GM12878 (cell line): ENCODE measurements at regions not wholly inside any gene's neighbourhood (a gene's known extent, or its start where the extent isn't known, plus 50 kb on each side); places are given as distances from the start of the nearest gene placed in this dataset.

ENCODE experiments used
- ATAC-seq: fragments of 200-7000 bp; cut with Tn5 transposase; 3 replicates; pipeline ENCODE4 v1.9.1; 2020; ENCODE audit warnings: mild to moderate bottlenecking, moderate library complexity
- BruUV-seq: library from RNA; stranded (reverse); fragments of 400-500 nt; replicated peaks from 2 replicates; lab custom pipeline; 2021; lab: Mats Ljungman, UMichigan
- CTCF ChIA-PET: fragments of 300-600 bp; sonication (Branson Sonifier 250); formaldehyde crosslinking; extraction: SDS; loops from one replicate; lab custom pipeline; 2021; ENCODE audit warnings: inconsistent platforms; lab: Yijun Ruan, JAX
- POLR2A ChIA-PET: fragments of 350-600 bp; formaldehyde crosslinking; extraction: SDS; loops from one replicate; lab custom pipeline; 2021; ENCODE audit warnings: inconsistent platforms; lab: Charles Lee
- RAD21 ChIA-PET: fragments of 300-600 bp; sonication (Branson Sonifier 250); formaldehyde crosslinking; loops from one replicate; lab custom pipeline; 2023; ENCODE audit warnings: antibody characterized with exemption; ENCODE audit not compliant: unreplicated experiment; lab: Charles Lee
- SMC1A ChIA-PET: fragments of 300-600 bp; sonication (Branson Sonifier 250); formaldehyde crosslinking; loops from one replicate; lab custom pipeline; 2023; ENCODE audit not compliant: unreplicated experiment, uncharacterized antibody; lab: Charles Lee
- DNase-seq: peaks from one replicate; pipeline ENCODE4 v3.0.0-alpha.2; 2011; ENCODE audit warnings: low read depth, low spot score
- FAIRE-seq: peaks from 3 replicates; lab custom pipeline; 2011; peaks lifted over from hg19 to GRCh38; lab: Jason Lieb, UNC
- H2AFZ ChIP-seq: 2 replicates; pipeline ENCODE4 v1.6.0; 2011; ENCODE audit warnings: low read depth, low read length, control low read depth; ENCODE audit not compliant: control insufficient read depth
- H3K27ac ChIP-seq: 2 replicates; pipeline ENCODE4 v1.5.1; 2011; ENCODE audit warnings: control low read depth; ENCODE audit not compliant: control insufficient read depth, insufficient read depth
- H3K27me3 ChIP-seq, 2 experiments: replicated peaks in 1 of 2; 2 replicates each; pipeline versions ENCODE4 v1.6.0 to v1.6.1; 2011; ENCODE audit warnings: low read length in 1 of 2; ENCODE audit not compliant: control insufficient read depth in 2 of 2, insufficient read depth in 2 of 2
- H3K36me3 ChIP-seq, 2 experiments: 2 replicates each; pipeline ENCODE4 v1.5.1; 2011; ENCODE audit warnings: low read length in 1 of 2; ENCODE audit not compliant: control insufficient read depth in 2 of 2, insufficient read depth in 2 of 2
- H3K4me1 ChIP-seq: 2 replicates; pipeline ENCODE4 v1.6.1; 2011; ENCODE audit warnings: mild to moderate bottlenecking, low read length, moderate library complexity, mixed read lengths; ENCODE audit not compliant: control insufficient read depth, insufficient read depth
- H3K4me2 ChIP-seq: 2 replicates; pipeline ENCODE4 v1.6.0; 2011; ENCODE audit warnings: control low read depth; ENCODE audit not compliant: control insufficient read depth, insufficient read depth
- H3K4me3 ChIP-seq: fragments of 200-600 bp; sonication (generic); 2 replicates; pipeline ENCODE4 v1.5.1; 2016
- H3K79me2 ChIP-seq: 2 replicates; pipeline ENCODE4 v1.6.0; 2011; ENCODE audit warnings: low read length; ENCODE audit not compliant: control insufficient read depth, insufficient read depth
- H3K9ac ChIP-seq: 2 replicates; pipeline ENCODE4 v1.8.0; 2011; ENCODE audit warnings: low read length, control low read depth, mixed read lengths; ENCODE audit not compliant: control insufficient read depth, insufficient read depth
- H3K9me3 ChIP-seq: replicated peaks from 3 replicates; pipeline ENCODE4 v1.5.1; 2011; ENCODE audit warnings: mild to moderate bottlenecking, low read length; ENCODE audit not compliant: control insufficient read depth, insufficient read depth
- H4K20me1 ChIP-seq: 2 replicates; pipeline ENCODE4 v1.6.0; 2011; ENCODE audit not compliant: control insufficient read depth, insufficient read depth
- ATF7 ChIP-seq: fragments of 450-650 bp; IDR thresholded peaks from 2 replicates; pipeline ENCODE4 v1.6.1; 2016; ENCODE audit warnings: low read depth, mild to moderate bottlenecking
- HCFC1 ChIP-seq: fragments of 150-350 bp; IDR thresholded peaks from 2 replicates; pipeline ENCODE4 v1.6.1; 2014; ENCODE audit warnings: low read length
- HDAC2 ChIP-seq: fragments of 200-600 bp; sonication (generic); IDR thresholded peaks from 2 replicates; pipeline ENCODE4 v1.6.1; 2017
- IRF5 ChIP-seq: fragments of 450-650 bp; IDR thresholded peaks from 2 replicates; pipeline ENCODE4 v1.6.1; 2017; ENCODE audit warnings: borderline replicate concordance
- LARP7 ChIP-seq: fragments of 450-650 bp; IDR thresholded peaks from 2 replicates; pipeline ENCODE4 v1.6.1; 2017; ENCODE audit warnings: mild to moderate bottlenecking
- MTA2 ChIP-seq: fragments of 450-650 bp; IDR thresholded peaks from 2 replicates; pipeline ENCODE4 v1.6.1; 2016; ENCODE audit warnings: low read depth, mild to moderate bottlenecking, moderate library complexity
- POLR2A ChIP-seq: IDR thresholded peaks from 2 replicates; pipeline ENCODE4 v1.6.1; 2011; ENCODE audit warnings: low read depth, mild to moderate bottlenecking, low read length
- RAD21 ChIP-seq: IDR thresholded peaks from 2 replicates; pipeline ENCODE4 v1.6.1; 2011; ENCODE audit warnings: mild to moderate bottlenecking, low read depth, low read length, moderate library complexity; ENCODE audit not compliant: insufficient read depth
- RCOR1 ChIP-seq: conservative IDR thresholded peaks from 2 replicates; pipeline ENCODE4 v1.6.1; 2012; ENCODE audit warnings: low read depth, low read length, improper control_type of control experiment
- ZBED1 ChIP-seq: IDR thresholded peaks from 2 replicates; pipeline ENCODE4 v1.6.1; 2016; ENCODE audit warnings: borderline replicate concordance
- ZBTB11 ChIP-seq: fragments of 450-650 bp; formaldehyde crosslinking; IDR thresholded peaks from 2 replicates; pipeline ENCODE4 v1.5.0; 2022; ENCODE audit warnings: mild to moderate bottlenecking, missing genetic modification characterization
- ZBTB33 ChIP-seq: fragments of 450-650 bp; IDR thresholded peaks from 2 replicates; pipeline ENCODE4 v1.6.1; 2017; ENCODE audit warnings: mild to moderate bottlenecking
- ZBTB4 ChIP-seq: fragments of 450-650 bp; formaldehyde crosslinking; IDR thresholded peaks from 2 replicates; pipeline ENCODE4 v1.4.0; 2022; ENCODE audit warnings: mild to moderate bottlenecking, moderate library complexity
- ZNF207 ChIP-seq: fragments of 450-650 bp; IDR thresholded peaks from 2 replicates; pipeline ENCODE4 v1.6.1; 2014; ENCODE audit warnings: antibody characterized with exemption, mild to moderate bottlenecking, borderline replicate concordance
- WGBS: methylation state at CpG from one replicate; pipeline ENCODE4 v1.1.6; 2016; ENCODE audit warnings: low lambda C conversion rate; ENCODE audit not compliant: insufficient replicate concordance, insufficient coverage; ENCODE audit errors: missing lambda C conversion rate; 5-methylcytosine and 5-hydroxymethylcytosine counted together
- in situ Hi-C: fragments of 300-500 bp; cut with MboI; formaldehyde crosslinking; loops from 9 replicates; pipeline ENCODE4 v1.14.3; 2018; ENCODE audit warnings: mixed read lengths
- intact Hi-C: fragments of 100-400 bp; cut with micrococcal nuclease; formaldehyde crosslinking; loops from one replicate; pipeline ENCODE4 v1.14.2; 2022; ENCODE audit not compliant: unreplicated experiment

GRCh38 chr1:80536461-80536860 lies 1264.3 kb upstream of the ADGRL2 start:
- no TSS peak for BruUV-seq
- SMC1A ChIA-PET: no interaction called here

More at GRCh38 chr1:80536461-80536860, 1264.3 kb upstream of the ADGRL2 start:
- no peak overlapping the region for H3K9ac ChIP-seq
- no peak overlapping the region for H3K4me2 ChIP-seq
- no peaks in the 10 kb centered on the region for H4K20me1 ChIP-seq
- no peak for DNase-seq
- H2AFZ ChIP-seq: no peak overlapping the region
- H3K9me3 ChIP-seq: no peaks in the 10 kb centered on the region
- ATAC-seq: no peak
- H3K4me3 ChIP-seq: no peak overlapping the region
- no peak for TF ChIP-seq ZBTB4 (CRISPR knock-in tag)
- TF ChIP-seq MTA2: no peak
- no peak for TF ChIP-seq ZBTB33
- no peak for TF ChIP-seq RCOR1
- no peak for TF ChIP-seq HCFC1
- TF ChIP-seq RAD21: no peak
- TF ChIP-seq ATF7: no peak
- no peak for TF ChIP-seq LARP7
- TF ChIP-seq ZNF207: no peak
- no peak for TF ChIP-seq ZBED1
- TF ChIP-seq IRF5: no peak
- no peak for TF ChIP-seq POLR2A
- no peak for TF ChIP-seq ZBTB11 (CRISPR knock-in tag)
- no peak for TF ChIP-seq HDAC2
- no peak for FAIRE-seq
- POLR2A ChIA-PET: no interaction called here
- WGBS: 32% methylated on average over 4 of the region's 4 CpGs
- H3K27ac ChIP-seq: no peak overlapping the region
- H3K27me3 ChIP-seq: no peaks in the 10 kb centered on the region; a peak in 1 of 4 replicates
- no peaks in the 10 kb centered on the region for H3K79me2 ChIP-seq
- CTCF ChIA-PET: no interaction called here
- no peaks in the 10 kb centered on the region for H3K4me1 ChIP-seq
- intact Hi-C loops (no loop called here), in situ Hi-C loops (no loop called here)
- H3K36me3 ChIP-seq: no peaks in the 10 kb centered on the region
- RAD21 ChIA-PET: no interaction called here
